ENCODE measurements at regions not wholly inside any gene's neighbourhood (a gene's known extent, or its start where the extent isn't known, plus 50 kb on each side); places are given as distances from the start of the nearest gene placed in this dataset.

DNA sequence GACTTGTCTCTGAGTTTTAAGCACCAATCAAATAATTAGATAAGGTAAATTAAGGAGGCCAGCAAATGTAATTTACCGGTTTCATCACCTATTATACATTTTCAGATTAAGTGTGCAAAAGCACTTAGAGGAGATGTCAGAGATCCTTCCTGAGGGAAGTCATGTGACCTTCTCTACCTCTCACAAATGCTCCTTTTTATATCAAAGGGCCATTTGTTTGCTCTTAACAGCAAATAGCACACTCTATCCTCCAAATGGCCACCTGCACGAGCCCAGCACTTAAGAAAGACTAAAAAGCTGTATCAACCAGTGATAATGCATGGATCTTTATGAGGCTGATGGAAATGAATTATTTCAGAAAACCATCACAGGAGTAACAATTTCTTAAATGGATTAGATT, 149.4 kb downstream of the ELOVL4 start:
- H3K23ac ChIP-seq (ENCODE audit: insufficient read length) = no peak overlapping the region
- H4K20me1 ChIP-seq (replicated peaks in 1 of 2; ENCODE audit: control insufficient read depth in 1 of 2, insufficient read depth in 2 of 2, low read length in 2 of 2) = no peaks in the 10 kb centered on the region
- TF ChIP-seq BRCA1 (IDR thresholded peaks at IDR 0.05; ENCODE audit: low read depth, low read length) = no peak
- TF ChIP-seq KDM4A (IDR thresholded peaks at IDR 0.05; ENCODE audit: low read depth, low read length, severe bottlenecking) = no peak
- no peak for TF ChIP-seq ATF3 (IDR thresholded peaks at IDR 0.05; ENCODE audit: insufficient read depth, low read depth, low read length)
- no peak for TF ChIP-seq FOSL1 (IDR thresholded peaks at IDR 0.05; ENCODE audit: insufficient read depth, low read depth, low read length)
- ChIA-PET CTCF (ENCODE audit: partially characterized antibody) (no interaction called here), POLR2A (ENCODE audit: partially characterized antibody) (no interaction called here)
- H4K5ac ChIP-seq (ENCODE audit: insufficient read length, low read depth, low read length) = no peak overlapping the region
- H3K56ac ChIP-seq (replicated peaks; ENCODE audit: insufficient read length, low read depth, low read length) = no peak overlapping the region
- no peak overlapping the region for H4K91ac ChIP-seq (replicated peaks; ENCODE audit: insufficient read length, low read length)
- no peak overlapping the region for H2AK5ac ChIP-seq (ENCODE audit: low read depth, low read length)
- no peaks in the 10 kb centered on the region for H3K23me2 ChIP-seq (ENCODE audit: low read depth, low read length)
- no peak overlapping the region for H2BK20ac ChIP-seq (ENCODE audit: low read length)
- H2BK120ac ChIP-seq (replicated peaks; ENCODE audit: low read depth, low read length) = no peak overlapping the region
- H3K27ac ChIP-seq (ENCODE audit: low read depth, low read length) = no peak overlapping the region
- no peaks in the 10 kb centered on the region for H3K9me3 ChIP-seq (ENCODE audit: insufficient read depth in 2 of 2, low read depth in 1 of 2, low read length in 1 of 2)
- H3K79me1 ChIP-seq (ENCODE audit: low read depth, low read length) = no peaks in the 10 kb centered on the region
- H3K14ac ChIP-seq (ENCODE audit: insufficient read length) = no peak overlapping the region
- no peak overlapping the region for H3K18ac ChIP-seq (ENCODE audit: extremely low read depth, low read length)
- no peak for FAIRE-seq
- no peak overlapping the region for H2AFZ ChIP-seq (ENCODE audit: low read length)
- H3K4me1 ChIP-seq (replicated peaks in 1 of 4; ENCODE audit: control insufficient read depth in 3 of 4, insufficient read depth in 4 of 4, low read length in 3 of 4) = no peaks in the 10 kb centered on the region
- no peak overlapping the region for H2BK5ac ChIP-seq (ENCODE audit: low read depth, low read length)
- no peak for DNase-seq (ENCODE audit: low read depth in 1 of 2, low spot score in 2 of 2)
- WGBS, 2 experiments (ENCODE audit: extremely low coverage in 1 of 2, insufficient coverage in 1 of 2, insufficient read length in 1 of 2, insufficient replicate concordance in 2 of 2, low coverage in 1 of 2, low lambda C conversion rate in 2 of 2, missing lambda C conversion rate in 1 of 2) = 88% methylated on average over 2 of the region's 2 CpGs; no CpG with 5 or more reads in 1 of the 2 experiments
- no peak overlapping the region for H3K4ac ChIP-seq (replicated peaks; ENCODE audit: insufficient read length, low read depth, low read length)
- H3K27me3 ChIP-seq (replicated peaks in 1 of 4; ENCODE audit: control insufficient read depth in 3 of 4, extremely low read depth in 1 of 4, insufficient read depth in 3 of 4, low read length in 3 of 4) = no peaks in the 10 kb centered on the region
- no peak overlapping the region for H3K9ac ChIP-seq (replicated peaks in 1 of 4; ENCODE audit: extremely low read depth in 1 of 4, low read depth in 3 of 4, low read length in 3 of 4)
- no peak overlapping the region for H3K4me3 ChIP-seq (ENCODE audit: extremely low read depth in 1 of 4, insufficient read depth in 2 of 4, low read depth in 3 of 4, low read length in 4 of 4)
- no peak overlapping the region for H3K4me2 ChIP-seq (ENCODE audit: insufficient read depth in 1 of 2, low read depth in 2 of 2, low read length in 2 of 2)
- H2BK12ac ChIP-seq (ENCODE audit: low read depth, low read length) = no peak overlapping the region
- H3K79me2 ChIP-seq (ENCODE audit: control insufficient read depth in 1 of 2, insufficient read depth in 2 of 2, low read length in 2 of 2) = no peaks in the 10 kb centered on the region
- no peaks in the 10 kb centered on the region for H3K36me3 ChIP-seq (ENCODE audit: control insufficient read depth in 2 of 4, insufficient read depth in 4 of 4, low read length in 3 of 4)
- H2BK15ac ChIP-seq (ENCODE audit: low read length) = no peak overlapping the region
- no peak overlapping the region for H4K8ac ChIP-seq (ENCODE audit: extremely low read depth, insufficient read depth, low read length)

Data from H1 (cell line).